ENCODE measurements at regions not wholly inside any gene's neighbourhood (a gene's known extent, or its start where the extent isn't known, plus 50 kb on each side); places are given as distances from the start of the nearest gene placed in this dataset.

DNA sequence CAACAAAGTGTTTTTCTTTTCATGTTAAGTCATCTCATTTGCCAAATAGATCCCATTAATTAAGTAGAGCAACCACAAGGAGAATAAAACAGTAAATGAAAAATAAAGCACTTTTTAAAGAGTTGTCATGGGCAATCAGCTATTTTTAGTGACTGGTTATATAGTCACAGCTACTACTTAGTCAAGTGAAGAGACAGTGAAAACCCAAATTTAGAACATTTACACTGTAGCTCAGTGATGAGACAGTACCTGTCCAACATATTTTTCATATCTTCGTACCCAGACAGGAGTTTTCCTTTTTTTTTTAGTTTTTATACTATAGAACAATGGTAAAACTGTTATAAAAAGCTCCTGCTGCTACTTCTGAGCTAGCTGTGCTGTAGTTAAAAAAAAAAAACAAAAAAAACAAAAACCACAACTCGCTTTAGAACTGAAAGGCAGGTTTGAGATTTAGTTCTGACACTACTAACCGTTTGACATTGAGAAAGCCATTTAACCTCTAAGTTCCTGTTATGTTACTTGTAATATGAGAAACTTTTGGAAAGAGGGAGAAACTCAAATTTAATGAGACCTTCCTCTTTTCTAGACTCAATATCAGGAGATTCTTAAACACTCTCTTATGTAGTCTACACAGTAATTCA, 777.5 kb downstream of the ADGRL2 start:
- DNase-seq (ENCODE audit: insufficient read length, low spot score, missing footprints) = no peak
- Histone ChIP-seq H2AFZ (ENCODE audit: low read length) (no peak overlapping the region), H4K20me1 (ENCODE audit: insufficient read depth, low read length) (no peaks in the 10 kb centered on the region), H3K4me1 (ENCODE audit: insufficient read depth, low read length) (no peaks in the 10 kb centered on the region), H3K27me3 (ENCODE audit: insufficient read depth, low read length) (no peaks in the 10 kb centered on the region), H3K79me2 (ENCODE audit: insufficient read depth, low read length) (no peaks in the 10 kb centered on the region), H3K27ac (ENCODE audit: low read depth, low read length) (no peak overlapping the region), H3K4me3 (ENCODE audit: insufficient read depth, low read length) (no peak overlapping the region), H3K9me3 (ENCODE audit: low read depth, low read length) (no peaks in the 10 kb centered on the region), H3K36me3 (ENCODE audit: insufficient read depth, low read length) (no peaks in the 10 kb centered on the region), H3K4me2 (ENCODE audit: insufficient read depth, low read length) (no peak overlapping the region)
- TF ChIP-seq, protein P1, sequence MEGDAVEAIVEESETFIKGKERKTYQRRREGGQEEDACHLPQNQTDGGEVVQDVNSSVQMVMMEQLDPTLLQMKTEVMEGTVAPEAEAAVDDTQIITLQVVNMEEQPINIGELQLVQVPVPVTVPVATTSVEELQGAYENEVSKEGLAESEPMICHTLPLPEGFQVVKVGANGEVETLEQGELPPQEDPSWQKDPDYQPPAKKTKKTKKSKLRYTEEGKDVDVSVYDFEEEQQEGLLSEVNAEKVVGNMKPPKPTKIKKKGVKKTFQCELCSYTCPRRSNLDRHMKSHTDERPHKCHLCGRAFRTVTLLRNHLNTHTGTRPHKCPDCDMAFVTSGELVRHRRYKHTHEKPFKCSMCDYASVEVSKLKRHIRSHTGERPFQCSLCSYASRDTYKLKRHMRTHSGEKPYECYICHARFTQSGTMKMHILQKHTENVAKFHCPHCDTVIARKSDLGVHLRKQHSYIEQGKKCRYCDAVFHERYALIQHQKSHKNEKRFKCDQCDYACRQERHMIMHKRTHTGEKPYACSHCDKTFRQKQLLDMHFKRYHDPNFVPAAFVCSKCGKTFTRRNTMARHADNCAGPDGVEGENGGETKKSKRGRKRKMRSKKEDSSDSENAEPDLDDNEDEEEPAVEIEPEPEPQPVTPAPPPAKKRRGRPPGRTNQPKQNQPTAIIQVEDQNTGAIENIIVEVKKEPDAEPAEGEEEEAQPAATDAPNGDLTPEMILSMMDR (IDR thresholded peaks at IDR 0.05; ENCODE audit: extremely low read depth, low read depth, low read length) = no peak

DNA sequence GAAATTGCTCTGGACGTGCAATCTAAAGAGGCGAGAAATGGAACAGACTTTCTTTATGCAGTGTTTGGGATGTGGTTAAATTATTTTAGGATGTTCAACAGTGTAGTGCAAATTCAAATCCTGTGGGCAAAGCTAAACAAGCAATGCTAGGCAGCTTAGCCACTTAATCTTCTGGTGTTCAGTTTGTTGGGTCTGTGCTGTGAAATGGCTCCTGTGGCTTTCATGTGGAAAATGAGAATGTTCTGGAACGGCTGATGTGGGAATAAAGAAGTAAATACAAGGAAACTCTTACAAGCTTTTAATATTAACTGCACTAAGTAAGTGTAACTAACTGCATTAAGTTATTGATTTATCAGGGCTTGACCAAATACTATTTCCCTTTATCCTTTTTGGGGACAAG, 766.6 kb downstream of the ADGRL2 start:
- H2AFZ ChIP-seq (ENCODE audit: low read length) = no peak overlapping the region
- H4K20me1 ChIP-seq (ENCODE audit: insufficient read depth, low read length) = no peaks in the 10 kb centered on the region
- H3K9me3 ChIP-seq (ENCODE audit: low read depth, low read length) = no peaks in the 10 kb centered on the region
- no peaks in the 10 kb centered on the region for H3K36me3 ChIP-seq (ENCODE audit: insufficient read depth, low read length)
- no peak for DNase-seq (ENCODE audit: insufficient read length, low spot score, missing footprints)
- peaks cover 10% of the 10 kb centered on the region for H3K4me1 ChIP-seq (ENCODE audit: insufficient read depth, low read length)
- no peaks in the 10 kb centered on the region for H3K27me3 ChIP-seq (ENCODE audit: insufficient read depth, low read length)
- H3K4me2 ChIP-seq (ENCODE audit: insufficient read depth, low read length) = no peak overlapping the region
- H3K4me3 ChIP-seq (ENCODE audit: insufficient read depth, low read length) = no peak overlapping the region
- TF ChIP-seq, protein P1 (IDR thresholded peaks at IDR 0.05; ENCODE audit: extremely low read depth, low read depth, low read length) = no peak
- H3K27ac ChIP-seq (ENCODE audit: low read depth, low read length) = no peak overlapping the region
- no peaks in the 10 kb centered on the region for H3K79me2 ChIP-seq (ENCODE audit: insufficient read depth, low read length)

DNA sequence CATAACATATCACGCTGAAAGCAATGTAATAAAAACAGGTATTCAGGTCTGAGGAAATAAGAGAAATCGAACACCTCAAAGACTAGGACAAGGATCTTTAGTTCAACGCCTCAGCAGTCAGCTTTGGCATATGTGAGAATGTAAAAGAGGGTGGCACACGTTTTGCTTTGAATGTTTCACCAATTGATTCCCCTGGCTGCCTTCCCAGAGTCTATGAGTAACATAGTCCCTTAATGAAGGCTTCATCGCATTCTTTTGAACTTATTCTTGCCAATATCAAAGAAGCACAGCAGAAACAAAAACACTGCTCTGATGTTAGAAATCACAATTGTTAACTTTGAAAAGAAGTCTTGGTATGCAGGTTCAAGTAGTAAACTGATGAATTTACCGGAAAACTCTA, 764.8 kb downstream of the ADGRL2 start:
- no peaks in the 10 kb centered on the region for H3K9me3 ChIP-seq (ENCODE audit: low read depth, low read length)
- peak overlapping the region; percentile 50 for H3K4me2 ChIP-seq (ENCODE audit: insufficient read depth, low read length)
- TF ChIP-seq, protein P1 (IDR thresholded peaks at IDR 0.05; ENCODE audit: extremely low read depth, low read depth, low read length) = no peak
- H2AFZ ChIP-seq (ENCODE audit: low read length) = no peak overlapping the region
- H3K79me2 ChIP-seq (ENCODE audit: insufficient read depth, low read length) = no peaks in the 10 kb centered on the region
- H3K27ac ChIP-seq (ENCODE audit: low read depth, low read length) = peak overlapping the region; percentile 73
- H3K4me1 ChIP-seq (ENCODE audit: insufficient read depth, low read length) = peaks cover 10% of the 10 kb centered on the region
- H3K36me3 ChIP-seq (ENCODE audit: insufficient read depth, low read length) = no peaks in the 10 kb centered on the region
- peak; percentile 62 for DNase-seq (ENCODE audit: insufficient read length, low spot score, missing footprints)
- H3K27me3 ChIP-seq (ENCODE audit: insufficient read depth, low read length) = no peaks in the 10 kb centered on the region
- H4K20me1 ChIP-seq (ENCODE audit: insufficient read depth, low read length) = no peaks in the 10 kb centered on the region
- H3K4me3 ChIP-seq (ENCODE audit: insufficient read depth, low read length) = peak overlapping the region; percentile 25

DNA sequence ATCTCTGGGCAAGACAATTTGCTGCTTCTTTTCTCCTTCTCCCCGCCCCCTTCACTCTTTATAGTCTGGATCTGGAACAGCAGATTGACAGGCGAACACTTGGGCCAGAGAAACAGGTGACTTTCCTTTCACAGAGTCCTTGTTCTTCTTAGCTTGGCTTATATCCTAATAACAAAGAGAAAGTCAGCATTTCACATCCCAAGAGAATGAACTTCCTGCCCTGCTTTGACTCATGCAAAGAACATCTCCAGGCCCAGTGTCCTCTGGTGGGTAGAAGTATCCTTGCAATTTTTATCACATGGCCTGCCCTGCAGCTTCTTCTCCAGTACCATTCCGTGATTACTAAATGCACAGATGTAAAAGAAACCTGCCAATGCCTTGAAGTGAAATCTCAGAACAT, 764.4 kb downstream of the ADGRL2 start:
- peaks cover 10% of the 10 kb centered on the region for H3K4me1 ChIP-seq (ENCODE audit: insufficient read depth, low read length)
- TF ChIP-seq, protein P1 (IDR thresholded peaks at IDR 0.05; ENCODE audit: extremely low read depth, low read depth, low read length) = peak; percentile 17
- DNase-seq (ENCODE audit: insufficient read length, low spot score, missing footprints) = no peak
- no peak overlapping the region for H2AFZ ChIP-seq (ENCODE audit: low read length)
- peak overlapping the region; percentile 25 for H3K4me3 ChIP-seq (ENCODE audit: insufficient read depth, low read length)
- H3K4me2 ChIP-seq (ENCODE audit: insufficient read depth, low read length) = peak overlapping the region; percentile 50
- no peaks in the 10 kb centered on the region for H3K36me3 ChIP-seq (ENCODE audit: insufficient read depth, low read length)
- no peaks in the 10 kb centered on the region for H3K9me3 ChIP-seq (ENCODE audit: low read depth, low read length)
- no peaks in the 10 kb centered on the region for H3K27me3 ChIP-seq (ENCODE audit: insufficient read depth, low read length)
- H4K20me1 ChIP-seq (ENCODE audit: insufficient read depth, low read length) = no peaks in the 10 kb centered on the region
- peak overlapping the region; percentile 73 for H3K27ac ChIP-seq (ENCODE audit: low read depth, low read length)
- H3K79me2 ChIP-seq (ENCODE audit: insufficient read depth, low read length) = no peaks in the 10 kb centered on the region
